PC-9 (cell line): ENCODE measurements at regions not wholly inside any gene's neighbourhood (a gene's known extent, or its start where the extent isn't known, plus 50 kb on each side); places are given as distances from the start of the nearest gene placed in this dataset.

ENCODE experiments used
- BruUV-seq: library from RNA; stranded (reverse); fragments of 400-500 nt; replicated peaks from 2 replicates; lab custom pipeline; 2021; lab: Mats Ljungman, UMichigan
- CTCF ChIA-PET: fragments of 300-600 bp; sonication (Branson Sonifier 250); formaldehyde crosslinking; loops from one replicate; lab custom pipeline; 2022; ENCODE audit warnings: antibody characterized with exemption; lab: Charles Lee
- POLR2A ChIA-PET: fragments of 300-600 bp; sonication (Branson Sonifier 250); formaldehyde crosslinking; loops from one replicate; lab custom pipeline; 2022; ENCODE audit warnings: antibody characterized with exemption; ENCODE audit not compliant: unreplicated experiment; lab: Charles Lee
- DNase-seq, 2 experiments: peaks; one replicate each; pipeline versions ENCODE4 v3.0.0 to v3.0.0-alpha.2; 2015 to 2022; ENCODE audit warnings: mixed read lengths in 1 of 2
- H2AFZ ChIP-seq: fragments of 200-600 bp; sonication (generic); 2 replicates; pipeline ENCODE4 v1.8.1; 2017; ENCODE audit warnings: antibody characterized with exemption
- H3F3A ChIP-seq: fragments of 200-600 bp; sonication (generic); 2 replicates; pipeline ENCODE4 v1.8.1; 2017; ENCODE audit warnings: antibody characterized with exemption, mild to moderate bottlenecking, low read depth; ENCODE audit not compliant: insufficient read depth
- H3K27ac ChIP-seq: fragments of 200-600 bp; sonication (generic); 2 replicates; pipeline ENCODE4 v1.6.1; 2016; ENCODE audit warnings: mixed run types
- H3K27me3 ChIP-seq: fragments of 200-600 bp; sonication (generic); 2 replicates; pipeline ENCODE4 v1.6.1; 2016; ENCODE audit warnings: low read depth, mixed run types; ENCODE audit not compliant: insufficient read depth
- H3K36me3 ChIP-seq: fragments of 200-600 bp; sonication (generic); 2 replicates; pipeline ENCODE4 v1.6.1; 2016; ENCODE audit warnings: low read depth, mixed run types
- H3K4me1 ChIP-seq: fragments of 200-600 bp; sonication (generic); replicated peaks from 2 replicates; pipeline ENCODE4 v1.6.1; 2016; ENCODE audit warnings: mixed run types; ENCODE audit not compliant: insufficient read depth
- H3K4me2 ChIP-seq: fragments of 200-600 bp; sonication (generic); 2 replicates; pipeline ENCODE4 v1.6.1; 2017; ENCODE audit warnings: mixed run types
- H3K4me3 ChIP-seq: fragments of 200-600 bp; sonication (generic); 2 replicates; pipeline ENCODE4 v1.6.1; 2016; ENCODE audit warnings: mixed run types
- H3K79me2 ChIP-seq: fragments of 200-600 bp; sonication (generic); 2 replicates; pipeline ENCODE4 v1.6.1; 2017; ENCODE audit warnings: low read depth, mixed run types
- H3K9me2 ChIP-seq: fragments of 200-600 bp; sonication (generic); 2 replicates; pipeline ENCODE4 v1.8.1; 2017; ENCODE audit warnings: mild to moderate bottlenecking; ENCODE audit not compliant: insufficient read depth
- H3K9me3 ChIP-seq: fragments of 200-600 bp; sonication (generic); 2 replicates; pipeline ENCODE4 v1.8.1; 2016; ENCODE audit warnings: low read depth; ENCODE audit not compliant: insufficient read depth
- H4K20me1 ChIP-seq: fragments of 200-600 bp; sonication (generic); 2 replicates; pipeline ENCODE4 v1.8.1; 2017; ENCODE audit not compliant: insufficient read depth
- CTCF ChIP-seq: fragments of 200-600 bp; sonication (generic); conservative IDR thresholded peaks from 2 replicates; pipeline ENCODE4 v1.6.1; 2017; ENCODE audit warnings: mixed run types, antibody characterized with exemption, mild to moderate bottlenecking, moderate library complexity
- EZH2 ChIP-seq: fragments of 200-600 bp; sonication (generic); IDR thresholded peaks from 2 replicates; pipeline ENCODE4 v1.8.0; 2017; ENCODE audit warnings: antibody characterized with exemption, low read depth
- intact Hi-C: fragments of 100-400 bp; cut with micrococcal nuclease; formaldehyde crosslinking; loops from one replicate; pipeline ENCODE4 v1.10.0; 2022; ENCODE audit not compliant: unreplicated experiment

- Histone ChIP-seq H3K4me2 (no peak overlapping the region), H3K27ac (no peak overlapping the region), H3K9me2 (no peaks in the 10 kb centered on the region), H2AFZ (no peak overlapping the region), H4K20me1 (no peaks in the 10 kb centered on the region), H3F3A (peaks cover 2% of the 10 kb centered on the region; the same call in 1 of the 2 replicates), H3K27me3 (no peaks in the 10 kb centered on the region), H3K4me3 (no peak overlapping the region), H3K79me2 (no peaks in the 10 kb centered on the region), H3K36me3 (no peaks in the 10 kb centered on the region), H3K4me1 (0 out of 2 replicates have a peak, but pooled peaks cover under 1% of the 10 kb centered on the region), H3K9me3 (peaks cover 4% of the 10 kb centered on the region; the same call in 1 of the 2 replicates)
- TF ChIP-seq CTCF = no peak
- TF ChIP-seq EZH2 = no peak
- intact Hi-C loops = no loop called here
- no TSS peak for BruUV-seq
- ChIA-PET POLR2A (no interaction called here), CTCF (no interaction called here)
- no peak for DNase-seq
Measured at GRCh38 chr15:58275785-58276184, 137.6 kb downstream of the AQP9 start.

DNA sequence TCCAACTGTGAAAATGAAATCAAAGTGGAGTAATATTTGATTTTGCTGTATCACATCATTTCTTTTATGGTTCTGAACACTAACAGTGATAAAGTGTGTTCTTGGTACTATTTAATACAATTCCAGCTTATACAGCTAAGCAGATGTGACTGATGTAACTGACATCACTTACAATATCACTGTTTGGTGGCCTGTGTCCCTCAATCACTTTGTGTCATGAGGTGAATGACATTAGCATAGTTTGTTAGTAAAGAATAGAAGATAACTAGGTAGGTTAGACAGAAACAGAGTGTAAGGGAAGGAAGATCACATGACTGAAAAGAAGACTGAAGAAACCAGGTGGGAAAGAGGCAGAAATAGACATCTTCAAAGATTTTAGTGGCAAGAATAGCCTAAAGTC lies 138.7 kb downstream of the AQP9 start:
- BruUV-seq = no TSS peak
- H4K20me1 ChIP-seq = no peaks in the 10 kb centered on the region
- ChIA-PET CTCF (no interaction called here), POLR2A (no interaction called here)
- no peak overlapping the region for H3K4me3 ChIP-seq
- DNase-seq = no peak
- no peaks in the 10 kb centered on the region for H3K36me3 ChIP-seq
- H3K9me3 ChIP-seq = peaks cover 2% of the 10 kb centered on the region; the same call in 1 of the 2 replicates
- H3K79me2 ChIP-seq = no peaks in the 10 kb centered on the region
- H3K27ac ChIP-seq = no peak overlapping the region
- H3K27me3 ChIP-seq = no peaks in the 10 kb centered on the region
- H2AFZ ChIP-seq = no peak overlapping the region
- H3K4me1 ChIP-seq = no peaks in the 10 kb centered on the region
- intact Hi-C loops = no loop called here
- no peaks in the 10 kb centered on the region for H3K9me2 ChIP-seq
- no peak overlapping the region for H3K4me2 ChIP-seq
- no peaks in the 10 kb centered on the region for H3F3A ChIP-seq
- no peak for TF ChIP-seq CTCF
- no peak for TF ChIP-seq EZH2

GRCh38 chr15:58277333-58277732 lies 139.2 kb downstream of the AQP9 start:
- Histone ChIP-seq H3K4me2 (no peak overlapping the region), H3K4me1 (no peaks in the 10 kb centered on the region), H3K4me3 (no peak overlapping the region), H3K9me2 (no peaks in the 10 kb centered on the region), H2AFZ (no peak overlapping the region), H3K27ac (no peak overlapping the region), H3K36me3 (no peaks in the 10 kb centered on the region), H3K27me3 (no peaks in the 10 kb centered on the region), H3K79me2 (no peaks in the 10 kb centered on the region), H4K20me1 (no peaks in the 10 kb centered on the region), H3F3A (no peaks in the 10 kb centered on the region), H3K9me3 (no peaks in the 10 kb centered on the region)
- ChIA-PET POLR2A (no interaction called here), CTCF (no interaction called here)
- no peak for DNase-seq
- intact Hi-C loops = no loop called here
- TF ChIP-seq EZH2 (no peak), CTCF (no peak)
- BruUV-seq = no TSS peak
